DMS53 treated with DMSO at 0.1 percent for 48 hours (cell line): ENCODE measurements at regions not wholly inside any gene's neighbourhood (a gene's known extent, or its start where the extent isn't known, plus 50 kb on each side); places are given as distances from the start of the nearest gene placed in this dataset.

Experiments used
- DNase-seq: peaks from one replicate; lab custom pipeline; 2025; ENCODE audit not compliant: unreplicated experiment; lab: John Stamatoyannopoulos, UW

GRCh38 chrX:36436361-36436760 lies 516.8 kb downstream of the CFAP47 start:
- DNase-seq, result no peak

DNA sequence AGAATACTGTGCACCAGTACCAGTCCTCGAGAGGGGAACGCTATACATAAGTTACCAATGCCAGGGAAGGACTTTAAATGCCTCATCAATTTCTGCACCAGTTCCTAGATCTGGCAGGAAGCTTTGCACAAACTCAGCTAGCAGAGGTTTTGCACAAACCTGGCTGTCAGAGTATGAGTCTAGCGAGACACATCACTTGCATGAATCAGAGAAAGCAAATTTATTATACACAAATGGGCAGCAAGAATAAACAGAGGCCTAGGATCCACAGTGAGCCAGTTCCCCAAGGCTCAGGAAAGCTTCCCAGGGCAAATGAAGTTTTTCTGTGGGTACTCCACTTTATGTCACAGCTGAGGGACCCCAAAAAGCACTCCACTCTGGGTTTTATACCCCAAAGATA lies 523.5 kb downstream of the CFAP47 start:
- no peak for DNase-seq

- DNase-seq, result no peak
Measured at GRCh38 chrX:36445566-36445965, 526.0 kb downstream of the CFAP47 start.

GRCh38 chrX:36462142-36462541 lies 542.6 kb downstream of the CFAP47 start:
- DNase-seq, result no peak

DNA sequence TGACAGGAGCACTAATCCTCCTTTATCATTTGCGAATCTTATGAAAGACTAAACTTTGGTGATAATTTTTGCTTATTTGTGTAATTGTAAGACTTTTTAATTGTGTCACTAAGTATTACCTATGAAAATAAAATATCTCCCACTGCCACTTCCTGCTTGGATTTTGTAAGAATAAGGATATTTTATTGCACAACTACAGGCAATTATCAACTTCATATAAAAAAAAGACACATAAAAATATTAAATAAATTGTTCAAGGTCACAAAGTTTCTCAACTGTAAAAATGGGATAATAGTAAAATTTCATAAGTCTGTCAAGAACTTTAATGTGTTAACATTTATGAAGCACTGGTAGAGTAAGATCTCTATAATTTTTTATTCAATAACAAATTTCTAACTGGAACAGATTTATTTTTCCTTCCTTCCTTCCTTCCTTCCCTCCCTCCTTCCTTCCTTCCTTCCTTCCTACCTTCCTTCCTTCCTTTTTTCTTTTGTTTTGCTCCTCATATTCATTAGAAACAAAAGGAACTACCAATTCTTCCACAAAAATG lies 527.6 kb upstream of the FAM47C start:
- DNase-seq, result no peak

DNA sequence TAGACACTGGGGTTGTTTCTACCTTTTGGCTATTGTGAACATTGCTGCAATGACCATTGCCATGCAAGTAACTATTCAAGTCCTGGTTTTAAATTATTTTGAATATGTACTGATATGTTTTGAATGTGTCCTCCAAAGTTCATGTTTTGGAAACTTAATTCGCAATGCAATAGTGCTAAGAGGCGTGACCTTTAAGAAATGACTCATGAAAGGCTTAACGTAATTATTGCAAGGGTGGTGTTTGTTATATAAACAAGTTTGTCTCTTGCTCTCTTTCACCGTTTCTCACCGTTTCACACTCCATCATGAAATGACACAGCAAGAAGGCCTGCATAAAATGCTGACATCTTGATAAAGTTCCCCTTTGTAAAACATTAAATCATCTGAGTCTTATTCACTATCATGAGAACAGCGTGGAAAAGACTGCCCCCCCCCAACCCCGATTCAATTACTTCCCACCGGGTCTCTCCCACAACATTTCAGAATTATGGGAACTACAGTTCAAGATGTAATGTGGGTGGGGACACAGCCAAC lies 506.9 kb upstream of the FAM47C start:
- DNase-seq, result no peak

DNA sequence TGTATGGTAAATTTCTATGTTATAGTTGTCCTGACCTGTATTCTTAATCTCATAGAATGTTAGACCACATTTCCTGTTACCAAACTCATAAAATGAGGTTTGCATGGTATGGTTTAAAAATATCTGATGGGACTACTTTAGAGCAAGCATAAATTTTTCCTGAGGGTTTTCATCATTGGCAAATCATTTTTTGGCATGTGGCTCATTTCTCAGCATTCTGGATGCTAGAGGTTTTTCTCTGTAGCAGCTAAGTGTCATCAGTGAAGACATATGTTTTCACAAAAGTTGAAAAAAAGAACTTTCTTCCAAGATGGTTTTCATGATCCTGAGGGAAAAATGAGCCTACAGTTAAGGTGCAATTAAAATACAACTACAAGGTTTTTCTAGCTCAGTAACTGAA lies 503.5 kb upstream of the FAM47C start:
- no peak for DNase-seq

DNA sequence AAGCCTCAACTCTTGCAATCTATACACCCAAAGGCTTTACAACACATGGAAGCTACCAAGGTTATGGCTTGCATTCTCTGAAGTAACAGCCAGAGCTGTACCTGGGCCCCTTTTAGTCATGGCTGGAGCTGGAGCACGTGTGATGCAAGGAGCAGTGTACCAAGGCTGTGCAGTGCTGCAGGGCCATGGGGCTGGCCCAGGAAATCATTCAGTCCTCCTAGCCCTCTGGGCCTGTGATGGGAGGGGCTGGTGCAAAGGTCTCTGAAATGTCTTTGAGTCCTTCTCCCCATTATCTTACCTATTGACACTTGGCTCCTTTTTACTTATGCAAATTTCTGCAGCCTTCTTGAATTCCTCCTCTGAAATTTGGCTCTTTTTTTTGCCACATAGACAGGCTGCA lies 500.1 kb upstream of the FAM47C start:
- no peak for DNase-seq

- no peak for DNase-seq
Measured at GRCh38 chrX:36510736-36511135, 497.4 kb upstream of the FAM47C start.

DNA sequence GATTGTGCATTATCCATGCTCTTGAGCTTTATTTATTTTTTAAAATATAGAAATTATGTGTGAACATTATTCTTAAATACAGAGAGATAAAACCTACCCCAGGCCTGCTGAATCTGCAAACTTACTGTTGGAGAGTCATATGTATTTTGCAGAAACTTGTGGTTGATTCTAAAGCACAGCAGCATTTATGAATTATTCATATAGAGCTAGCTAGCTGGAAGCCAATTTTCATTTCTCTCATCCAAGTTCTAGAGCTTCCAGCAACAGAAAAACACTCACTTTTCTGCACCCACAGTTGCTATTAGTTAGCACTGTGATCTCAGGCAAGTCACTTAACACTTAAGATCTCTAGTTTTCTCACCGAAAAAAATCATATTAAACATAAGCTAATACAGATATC lies 479.5 kb upstream of the FAM47C start:
- no peak for DNase-seq

- DNase-seq, result no peak
Measured at GRCh38 chrX:36534900-36535299, 473.3 kb upstream of the FAM47C start.

- DNase-seq, result peak; percentile 90
Measured at GRCh38 chrX:36543499-36543898, 464.7 kb upstream of the FAM47C start.

- DNase-seq, result no peak
Measured at GRCh38 chrX:36562986-36563385, 445.2 kb upstream of the FAM47C start.

- peak; percentile 22 for DNase-seq
Measured at GRCh38 chrX:36568946-36569345, 439.2 kb upstream of the FAM47C start.

- DNase-seq, result no peak
Measured at GRCh38 chrX:36573720-36574119, 434.4 kb upstream of the FAM47C start.

DNA sequence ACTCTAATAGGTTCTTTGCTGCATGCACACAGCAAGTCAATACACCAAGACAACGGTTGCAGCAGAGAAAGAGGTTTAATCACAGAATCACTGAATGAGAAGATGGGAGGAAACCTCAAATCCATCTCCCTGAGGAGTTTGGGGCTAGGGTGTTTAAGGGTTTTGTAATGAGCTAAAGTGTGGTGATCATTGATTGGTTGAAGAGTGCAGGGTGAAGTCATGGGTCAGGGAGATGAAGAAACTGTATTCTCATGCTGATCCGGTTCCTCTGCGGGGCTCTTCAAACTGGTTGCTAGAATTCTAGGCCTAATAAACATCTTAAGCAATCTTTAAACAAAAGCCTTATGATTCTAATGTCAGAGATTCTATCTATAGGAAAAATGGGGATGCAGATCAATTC lies 432.5 kb upstream of the FAM47C start:
- no peak for DNase-seq

- DNase-seq, result peak; percentile 14
Measured at GRCh38 chrX:36577006-36577405, 431.2 kb upstream of the FAM47C start.

- DNase-seq, result no peak
Measured at GRCh38 chrX:36581030-36581429, 427.1 kb upstream of the FAM47C start.

DNA sequence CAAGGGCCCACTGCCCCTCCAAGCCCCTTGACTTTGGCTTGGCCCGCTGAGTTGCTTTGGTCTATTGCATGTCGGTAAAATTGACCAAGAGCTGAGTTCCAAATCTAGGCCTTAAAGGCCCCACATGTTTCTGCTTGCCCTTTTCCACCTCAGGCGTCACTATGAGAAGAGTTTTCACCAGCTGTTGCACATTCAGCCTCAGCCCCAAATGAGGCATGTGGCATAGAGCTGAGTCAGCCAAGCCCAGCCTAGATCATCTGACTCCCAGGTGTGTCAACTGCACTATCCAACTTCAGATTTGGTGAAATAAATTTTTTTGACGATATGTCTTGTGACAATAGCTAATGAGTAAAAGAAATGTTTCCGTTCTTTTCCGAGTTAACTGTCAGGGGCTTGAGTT lies 424.5 kb upstream of the FAM47C start:
- DNase-seq, result no peak

DNA sequence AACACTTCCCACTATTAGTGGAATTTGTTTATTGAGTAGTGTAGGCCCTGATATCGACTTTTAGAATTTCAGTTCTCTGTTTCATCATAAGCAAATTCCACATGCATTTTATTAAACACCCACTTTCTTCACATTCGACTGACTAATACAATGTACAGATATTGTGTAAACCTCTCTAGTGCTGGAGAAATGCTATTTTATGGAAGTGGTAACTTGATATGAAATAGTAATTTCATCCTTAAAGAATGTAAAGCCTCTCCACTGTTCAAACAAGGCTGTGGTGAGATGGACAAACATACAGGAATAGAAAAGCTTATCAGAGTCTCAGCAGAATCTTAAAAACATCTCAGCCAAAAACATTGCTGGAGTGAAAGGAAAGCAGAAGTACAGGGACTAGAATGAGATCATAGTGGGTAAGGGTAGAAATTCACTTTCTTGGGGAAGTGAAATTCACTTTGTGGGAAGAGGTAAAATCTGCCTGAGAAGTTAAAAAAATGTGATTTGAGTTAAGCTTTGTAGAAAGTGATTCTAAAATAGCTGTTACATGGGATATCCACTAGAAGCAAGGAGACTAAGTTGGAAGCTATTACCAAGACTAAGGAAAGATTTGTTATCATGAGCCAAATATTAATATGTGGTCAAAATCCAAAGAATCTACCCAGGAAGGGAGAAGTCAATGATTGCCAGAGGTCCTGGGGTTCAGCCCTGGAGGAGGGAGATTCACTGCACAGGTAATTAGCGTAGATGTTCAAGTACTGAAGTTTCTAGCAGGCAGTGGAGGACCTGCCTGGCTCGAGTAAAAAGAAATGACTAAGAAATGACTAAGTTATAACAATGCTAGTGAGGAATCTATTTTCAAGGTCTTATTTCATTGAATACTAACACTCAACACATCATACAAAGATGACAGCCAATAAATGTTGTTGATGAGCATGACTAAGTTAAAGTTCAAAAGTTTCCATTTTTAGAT lies 398.3 kb upstream of the FAM47C start:
- DNase-seq, result no peak

- no peak for DNase-seq
Measured at GRCh38 chrX:36626898-36627297, 381.3 kb upstream of the FAM47C start.

DNA sequence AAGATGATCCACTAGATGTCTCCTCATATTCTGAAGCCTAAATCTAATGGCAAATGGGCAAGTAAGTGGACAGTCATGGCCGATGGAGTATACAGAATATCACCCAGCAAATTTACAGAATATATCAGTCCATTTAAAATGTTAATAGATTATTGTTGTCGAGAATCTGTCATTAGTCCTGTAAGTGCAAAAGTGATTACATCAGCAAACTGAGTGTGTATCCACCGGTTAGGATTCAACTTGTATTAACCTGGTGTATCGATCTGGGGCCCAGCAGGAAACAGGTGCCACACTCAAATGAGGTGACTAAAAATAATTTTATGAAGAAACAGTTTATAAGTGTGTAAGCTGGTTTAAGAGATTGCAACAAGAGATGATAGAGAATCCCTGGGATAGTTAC lies 367.9 kb upstream of the FAM47C start:
- DNase-seq, result no peak
